GM23248 (cell line): ENCODE measurements at regions not wholly inside any gene's neighbourhood (a gene's known extent, or its start where the extent isn't known, plus 50 kb on each side); places are given as distances from the start of the nearest gene placed in this dataset.

ENCODE experiments used
- DNase-seq: peaks from one replicate; pipeline ENCODE4 v3.0.0-alpha.2; 2015
- H2AFZ ChIP-seq: fragments of 200-600 bp; sonication (generic); 2 replicates; pipeline ENCODE4 v1.6.1; 2016; ENCODE audit warnings: antibody characterized with exemption
- H3F3A ChIP-seq: fragments of 200-600 bp; sonication (generic); 2 replicates; pipeline ENCODE4 v1.6.1; 2016; ENCODE audit warnings: mild to moderate bottlenecking, antibody characterized with exemption, mixed run types; ENCODE audit not compliant: insufficient read depth
- H3K27ac ChIP-seq: fragments of 200-600 bp; sonication (generic); 2 replicates; pipeline ENCODE4 v1.5.1; 2016; ENCODE audit warnings: mild to moderate bottlenecking
- H3K27me3 ChIP-seq: fragments of 200-600 bp; sonication (generic); replicated peaks from 2 replicates; pipeline ENCODE4 v1.6.1; 2016; ENCODE audit warnings: mild to moderate bottlenecking; ENCODE audit not compliant: insufficient read depth
- H3K36me3 ChIP-seq: fragments of 200-600 bp; sonication (generic); 2 replicates; pipeline ENCODE4 v1.6.1; 2016; ENCODE audit warnings: low read depth, mild to moderate bottlenecking
- H3K4me1 ChIP-seq: fragments of 200-600 bp; sonication (generic); 2 replicates; pipeline ENCODE4 v1.6.1; 2016; ENCODE audit warnings: mild to moderate bottlenecking; ENCODE audit not compliant: insufficient read depth
- H3K4me2 ChIP-seq: fragments of 200-600 bp; sonication (generic); one replicate; pipeline ENCODE4 v1.6.1; 2016; ENCODE audit warnings: mild to moderate bottlenecking; ENCODE audit not compliant: unreplicated experiment
- H3K4me3 ChIP-seq: fragments of 200-600 bp; sonication (generic); 2 replicates; pipeline ENCODE4 v1.5.1; 2016; ENCODE audit warnings: mild to moderate bottlenecking
- H3K79me2 ChIP-seq: fragments of 200-600 bp; sonication (generic); 2 replicates; pipeline ENCODE4 v1.6.1; 2016; ENCODE audit warnings: mild to moderate bottlenecking; ENCODE audit not compliant: insufficient read depth
- H3K9ac ChIP-seq: fragments of 200-600 bp; sonication (generic); 2 replicates; pipeline ENCODE4 v1.6.1; 2016; ENCODE audit warnings: mild to moderate bottlenecking
- H3K9me2 ChIP-seq: fragments of 200-600 bp; sonication (generic); 2 replicates; pipeline ENCODE4 v1.6.1; 2016; ENCODE audit warnings: mixed run types, mild to moderate bottlenecking, moderate library complexity; ENCODE audit not compliant: insufficient read depth
- H3K9me3 ChIP-seq: fragments of 200-600 bp; sonication (generic); one replicate; pipeline ENCODE4 v1.6.1; 2017; ENCODE audit warnings: low read depth
- H4K20me1 ChIP-seq: fragments of 200-600 bp; sonication (generic); 2 replicates; pipeline ENCODE4 v1.6.0; 2016; ENCODE audit not compliant: insufficient read depth
- EZH2 ChIP-seq: fragments of 200-600 bp; sonication (generic); IDR thresholded peaks from 2 replicates; pipeline ENCODE4 v1.6.1; 2018; ENCODE audit warnings: antibody characterized with exemption, mild to moderate bottlenecking; ENCODE audit not compliant: insufficient read depth, poor library complexity, severe bottlenecking
- EZH2phosphoT487 ChIP-seq: fragments of 200-600 bp; sonication (generic); IDR thresholded peaks from 2 replicates; pipeline ENCODE4 v1.6.1; 2018; ENCODE audit warnings: antibody characterized with exemption, moderate library complexity, mild to moderate bottlenecking, low read depth; ENCODE audit not compliant: insufficient read depth
- WGBS, 2 experiments: methylation state at CpG; one replicate each; pipeline ENCODE4 v1.1.6; 2015 to 2017; ENCODE audit warnings: low lambda C conversion rate in 2 of 2, low coverage in 1 of 2; ENCODE audit errors: missing lambda C conversion rate in 2 of 2; 5-methylcytosine and 5-hydroxymethylcytosine counted together
- in situ Hi-C: fragments of 300-500 bp; cut with MboI; formaldehyde crosslinking; loops from 2 replicates; pipeline ENCODE4 v1.15.0; 2020

DNA sequence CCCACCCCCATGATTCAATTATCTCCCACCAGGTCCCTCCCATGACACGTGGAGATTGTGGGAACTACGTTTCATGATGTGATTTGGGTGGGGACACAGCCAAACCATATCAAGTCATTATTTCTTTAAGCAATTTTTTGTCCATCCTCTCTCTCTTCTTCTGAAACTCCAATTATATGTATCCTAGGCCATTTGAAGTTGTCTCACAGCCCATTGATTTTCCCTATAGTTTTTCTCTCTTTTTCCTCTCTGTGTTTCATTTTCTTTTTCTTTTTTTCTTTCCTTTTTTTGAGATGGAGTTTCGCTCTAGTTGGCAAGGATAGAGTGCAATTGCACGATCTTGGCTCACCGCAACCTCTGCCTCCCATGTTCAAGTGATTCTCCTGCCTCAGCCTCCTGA, 101.9 kb upstream of the CXCL14 start:
- no peak overlapping the region for H3K9ac ChIP-seq
- TF ChIP-seq EZH2 = no peak
- H3K9me3 ChIP-seq = peaks cover 6% of the 10 kb centered on the region
- H3K27ac ChIP-seq = no peak overlapping the region
- no peaks in the 10 kb centered on the region for H3K4me1 ChIP-seq
- 47 to 52% methylated on average over 5 of the region's 5 CpGs for WGBS, 2 experiments
- no peak overlapping the region for H2AFZ ChIP-seq
- H3K27me3 ChIP-seq = no peaks in the 10 kb centered on the region
- H4K20me1 ChIP-seq = no peaks in the 10 kb centered on the region
- no peak for DNase-seq
- no peak overlapping the region for H3K4me3 ChIP-seq
- in situ Hi-C loops = no loop called here
- H3K4me2 ChIP-seq = no peak overlapping the region
- H3K79me2 ChIP-seq = no peaks in the 10 kb centered on the region
- no peaks in the 10 kb centered on the region for H3K36me3 ChIP-seq
- no peaks in the 10 kb centered on the region for H3F3A ChIP-seq
- no peaks in the 10 kb centered on the region for H3K9me2 ChIP-seq

DNA sequence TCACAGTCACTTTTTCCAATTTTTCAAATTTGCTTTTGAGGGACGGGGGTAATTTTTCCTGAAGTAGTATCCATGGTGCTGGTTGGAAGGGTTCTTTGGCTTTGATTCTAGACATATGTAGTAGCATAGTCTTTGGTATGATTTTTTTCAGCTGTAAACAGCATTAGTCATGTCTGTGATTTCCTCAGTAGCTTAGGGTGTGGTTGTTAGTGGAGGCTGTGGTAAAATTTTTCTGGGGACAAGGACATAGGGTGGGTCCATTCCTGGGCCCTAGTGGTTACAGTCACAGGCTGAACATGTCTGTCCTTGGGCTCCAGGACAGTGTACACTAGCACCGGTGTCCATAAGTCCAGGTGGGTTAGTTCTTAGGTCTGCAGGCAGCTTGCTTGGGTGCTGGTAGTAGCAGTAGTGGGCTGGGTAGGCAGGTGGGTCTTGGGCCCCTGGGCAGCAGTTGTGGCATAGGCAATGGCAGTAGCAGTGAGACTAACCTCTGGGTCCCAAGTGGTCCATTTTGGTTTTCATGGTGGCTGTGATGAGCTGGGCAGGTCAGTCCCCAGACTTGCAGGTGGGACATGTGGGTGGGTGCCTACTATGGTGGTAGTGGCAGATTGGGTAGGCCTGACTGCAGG, 100.0 kb upstream of the CXCL14 start:
- H3K4me3 ChIP-seq = no peak overlapping the region
- no peak overlapping the region for H2AFZ ChIP-seq
- H3K27ac ChIP-seq = no peak overlapping the region
- H3K9me3 ChIP-seq = peaks cover 6% of the 10 kb centered on the region
- 12 to 16% methylated on average over 2 of the region's 2 CpGs for WGBS, 2 experiments
- H3K36me3 ChIP-seq = no peaks in the 10 kb centered on the region
- TF ChIP-seq EZH2 (no peak), EZH2phosphoT487 (no peak)
- H3F3A ChIP-seq = no peaks in the 10 kb centered on the region
- no peaks in the 10 kb centered on the region for H3K79me2 ChIP-seq
- no peaks in the 10 kb centered on the region for H3K27me3 ChIP-seq
- H3K9ac ChIP-seq = no peak overlapping the region
- no peaks in the 10 kb centered on the region for H3K9me2 ChIP-seq
- no peak overlapping the region for H3K4me2 ChIP-seq
- DNase-seq = no peak
- H3K4me1 ChIP-seq = no peaks in the 10 kb centered on the region
- no peaks in the 10 kb centered on the region for H4K20me1 ChIP-seq
- in situ Hi-C loops = no loop called here

DNA sequence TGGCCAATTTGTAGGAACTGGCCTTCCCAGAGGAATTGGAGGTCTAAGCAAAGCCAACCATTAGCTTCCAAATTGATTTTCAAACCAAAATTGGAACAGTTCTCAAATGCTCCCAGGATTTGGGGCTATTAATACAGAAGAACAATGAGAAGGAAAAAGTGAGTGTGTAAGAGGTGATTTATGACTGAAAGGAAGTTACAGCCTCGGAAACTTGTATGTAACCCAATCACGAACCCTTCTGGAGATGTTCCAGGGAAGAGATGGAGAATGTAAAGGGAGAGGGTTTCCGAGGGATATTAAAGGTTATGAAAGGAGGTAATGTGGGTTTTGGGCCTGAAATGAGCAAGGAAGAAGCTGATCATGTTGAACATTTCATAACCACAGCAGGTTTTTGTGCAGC, 93.2 kb upstream of the CXCL14 start:
- Histone ChIP-seq H3K27me3 (peaks cover 6% of the 10 kb centered on the region; the same call in 1 of the 2 replicates), H3K4me1 (no peaks in the 10 kb centered on the region), H3K9me3 (no peaks in the 10 kb centered on the region), H3K36me3 (no peaks in the 10 kb centered on the region), H3K4me3 (no peak overlapping the region), H3K27ac (no peak overlapping the region), H4K20me1 (no peaks in the 10 kb centered on the region), H3K9me2 (no peaks in the 10 kb centered on the region), H3K9ac (no peak overlapping the region), H3K4me2 (no peak overlapping the region), H3K79me2 (no peaks in the 10 kb centered on the region), H2AFZ (no peak overlapping the region), H3F3A (no peaks in the 10 kb centered on the region)
- TF ChIP-seq EZH2 (no peak), EZH2phosphoT487 (no peak)
- DNase-seq = no peak
- WGBS, 2 experiments = 30 to 32% methylated on average over 3 of the region's 3 CpGs
- in situ Hi-C loops = no loop called here

DNA sequence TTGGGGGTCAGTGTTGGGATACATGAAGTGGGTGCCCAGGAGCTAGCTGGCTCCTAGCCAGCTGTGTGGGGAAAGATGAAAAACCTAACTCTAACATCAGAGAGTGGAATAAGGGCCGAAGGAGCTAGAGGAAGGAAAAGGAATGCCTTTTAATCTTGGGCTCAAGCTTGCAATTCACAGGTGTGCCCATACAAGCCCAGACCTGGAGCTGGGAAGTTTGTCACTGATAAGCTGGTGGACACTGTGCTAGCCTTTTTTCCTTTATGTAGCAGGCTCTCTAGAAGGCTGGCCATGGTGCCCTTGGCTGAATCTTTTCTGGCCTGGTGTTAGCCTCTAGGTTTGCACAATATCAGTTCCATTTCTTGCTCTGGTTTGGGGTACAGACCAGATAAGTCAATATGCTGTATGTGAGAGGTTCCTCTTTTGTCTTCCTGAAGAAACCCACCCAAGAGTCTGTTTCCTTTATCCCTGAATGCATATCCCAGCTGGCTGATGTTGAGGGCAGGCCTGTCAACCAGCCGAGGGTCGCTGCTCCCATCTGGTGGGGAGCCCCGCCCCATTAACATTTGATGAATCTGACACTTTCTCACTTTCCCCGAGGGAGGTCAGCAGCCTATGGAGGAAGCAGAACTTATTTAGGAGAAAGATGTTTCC, 92.4 kb upstream of the CXCL14 start:
- no peak for DNase-seq
- H3K36me3 ChIP-seq = no peaks in the 10 kb centered on the region
- no peaks in the 10 kb centered on the region for H3F3A ChIP-seq
- H3K9me3 ChIP-seq = no peaks in the 10 kb centered on the region
- 13 to 19% methylated on average over 5 of the region's 5 CpGs for WGBS, 2 experiments
- no peak overlapping the region for H2AFZ ChIP-seq
- no peak overlapping the region for H3K4me3 ChIP-seq
- H3K9ac ChIP-seq = no peak overlapping the region
- no peaks in the 10 kb centered on the region for H3K4me1 ChIP-seq
- no peaks in the 10 kb centered on the region for H3K79me2 ChIP-seq
- peaks cover 6% of the 10 kb centered on the region; the same call in 1 of the 2 replicates for H3K27me3 ChIP-seq
- in situ Hi-C loops = no loop called here
- no peaks in the 10 kb centered on the region for H4K20me1 ChIP-seq
- no peak overlapping the region for H3K27ac ChIP-seq
- H3K4me2 ChIP-seq = no peak overlapping the region
- no peaks in the 10 kb centered on the region for H3K9me2 ChIP-seq
- TF ChIP-seq EZH2 = no peak
- no peak for TF ChIP-seq EZH2phosphoT487

DNA sequence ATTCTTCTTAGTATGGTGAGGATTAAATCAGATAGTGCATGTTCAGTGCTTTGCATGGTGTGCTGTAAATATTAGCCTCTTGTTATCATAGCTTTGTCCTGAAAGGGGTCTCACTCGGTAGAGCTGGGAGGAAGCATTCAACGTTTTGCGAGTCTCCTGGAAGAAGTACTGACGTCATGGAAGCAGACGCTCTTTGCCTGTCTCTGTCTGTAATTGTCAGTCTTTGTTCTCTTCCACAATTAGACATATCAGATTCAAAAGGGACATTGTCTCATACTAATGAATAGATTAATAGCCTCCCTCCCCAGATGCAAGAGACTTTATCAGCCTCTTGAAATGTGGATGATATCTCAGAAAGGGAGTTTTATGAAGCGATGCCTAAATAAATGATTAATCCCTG, 91.8 kb upstream of the CXCL14 start:
- Histone ChIP-seq H3K27ac (no peak overlapping the region), H4K20me1 (no peaks in the 10 kb centered on the region), H3F3A (no peaks in the 10 kb centered on the region), H3K4me1 (no peaks in the 10 kb centered on the region), H3K9ac (no peak overlapping the region), H2AFZ (no peak overlapping the region), H3K4me3 (no peak overlapping the region), H3K27me3 (peaks cover 6% of the 10 kb centered on the region; the same call in 1 of the 2 replicates), H3K9me3 (no peaks in the 10 kb centered on the region), H3K36me3 (no peaks in the 10 kb centered on the region), H3K79me2 (no peaks in the 10 kb centered on the region), H3K9me2 (no peaks in the 10 kb centered on the region), H3K4me2 (no peak overlapping the region)
- WGBS, 2 experiments = 53 to 56% methylated on average over 6 of the region's 6 CpGs
- TF ChIP-seq EZH2 = no peak
- TF ChIP-seq EZH2phosphoT487 = no peak
- DNase-seq = no peak
- in situ Hi-C loops = no loop called here
